ENCODE measurements at regions not wholly inside any gene's neighbourhood (a gene's known extent, or its start where the extent isn't known, plus 50 kb on each side); places are given as distances from the start of the nearest gene placed in this dataset.

- TF ChIP-seq ZFP3 (CRISPR knock-in tag; IDR thresholded peaks at IDR 0.05) (no peak), ZFP30 (CRISPR knock-in tag; IDR thresholded peaks at IDR 0.05) (no peak), RARB (CRISPR knock-in tag; IDR thresholded peaks at IDR 0.05) (no peak), PATZ1 (CRISPR knock-in tag; IDR thresholded peaks at IDR 0.05; ENCODE audit: borderline replicate concordance) (no peak), ARNTL (CRISPR knock-in tag; IDR thresholded peaks at IDR 0.05; ENCODE audit: borderline replicate concordance, low read depth) (no peak), CREB5 (CRISPR knock-in tag; IDR thresholded peaks at IDR 0.05; ENCODE audit: low read depth) (no peak), BACH2 (CRISPR knock-in tag; IDR thresholded peaks at IDR 0.05; ENCODE audit: borderline replicate concordance) (no peak), ZNF565 (CRISPR knock-in tag; conservative IDR thresholded peaks at IDR 0.05; ENCODE audit: low read depth) (no peak), ZNF70 (CRISPR knock-in tag; IDR thresholded peaks at IDR 0.05) (no peak), TSHZ2 (CRISPR knock-in tag; IDR thresholded peaks at IDR 0.05) (no peak), ZC3H10 (CRISPR knock-in tag; IDR thresholded peaks at IDR 0.05) (no peak)
Observed at GRCh38 chr22:27127911-27128310, 470.5 kb downstream of the MIAT start.
